Keratinocyte (primary cell): ENCODE measurements at regions not wholly inside any gene's neighbourhood (a gene's known extent, or its start where the extent isn't known, plus 50 kb on each side); places are given as distances from the start of the nearest gene placed in this dataset.

Experiments used
- EZH2 ChIP-seq: IDR thresholded peaks from one replicate; pipeline ENCODE4 v1.6.1; 2012; ENCODE audit warnings: inconsistent platforms, mild to moderate bottlenecking, low read length, moderate library complexity
- TF ChIP-seq, protein P1 (sequence below), 3 experiments: IDR thresholded peaks in 1 of 3; conservative IDR thresholded peaks in 1 of 3; optimal IDR thresholded peaks in 1 of 3; 2 replicates in 2 of 3; 3 replicates in 1 of 3; pipeline versions ENCODE3 to v1.5.1; 2011; ENCODE audit warnings: low read length in 3 of 3, mild to moderate bottlenecking in 3 of 3, moderate library complexity in 2 of 3, control low read depth in 1 of 3, inconsistent platforms in 1 of 3; ENCODE audit not compliant: insufficient read depth in 2 of 3; ENCODE audit errors: extremely low read depth in 1 of 3

DNA sequence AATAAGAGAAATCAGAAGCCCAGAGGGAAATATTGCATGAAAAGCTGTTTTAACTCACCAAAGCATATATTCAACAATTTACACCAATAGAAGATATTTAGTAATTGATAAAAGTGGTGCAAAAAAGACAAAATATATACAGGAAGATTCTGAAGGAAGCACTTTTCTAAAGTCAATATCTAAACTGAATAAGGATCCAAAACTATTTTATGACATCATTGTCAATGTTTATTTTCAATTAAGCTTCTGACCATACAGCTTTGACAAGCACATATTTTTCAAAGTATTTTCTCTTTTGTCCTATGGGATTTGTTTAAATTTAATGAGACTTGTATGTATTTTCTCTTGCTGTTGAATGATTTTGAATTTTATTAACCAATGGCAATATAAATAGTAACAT lies 1716.1 kb downstream of the OLFM4 start:
- TF ChIP-seq, protein P1, sequence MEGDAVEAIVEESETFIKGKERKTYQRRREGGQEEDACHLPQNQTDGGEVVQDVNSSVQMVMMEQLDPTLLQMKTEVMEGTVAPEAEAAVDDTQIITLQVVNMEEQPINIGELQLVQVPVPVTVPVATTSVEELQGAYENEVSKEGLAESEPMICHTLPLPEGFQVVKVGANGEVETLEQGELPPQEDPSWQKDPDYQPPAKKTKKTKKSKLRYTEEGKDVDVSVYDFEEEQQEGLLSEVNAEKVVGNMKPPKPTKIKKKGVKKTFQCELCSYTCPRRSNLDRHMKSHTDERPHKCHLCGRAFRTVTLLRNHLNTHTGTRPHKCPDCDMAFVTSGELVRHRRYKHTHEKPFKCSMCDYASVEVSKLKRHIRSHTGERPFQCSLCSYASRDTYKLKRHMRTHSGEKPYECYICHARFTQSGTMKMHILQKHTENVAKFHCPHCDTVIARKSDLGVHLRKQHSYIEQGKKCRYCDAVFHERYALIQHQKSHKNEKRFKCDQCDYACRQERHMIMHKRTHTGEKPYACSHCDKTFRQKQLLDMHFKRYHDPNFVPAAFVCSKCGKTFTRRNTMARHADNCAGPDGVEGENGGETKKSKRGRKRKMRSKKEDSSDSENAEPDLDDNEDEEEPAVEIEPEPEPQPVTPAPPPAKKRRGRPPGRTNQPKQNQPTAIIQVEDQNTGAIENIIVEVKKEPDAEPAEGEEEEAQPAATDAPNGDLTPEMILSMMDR (optimal IDR thresholded peaks at IDR 0.05 in 1 of 3, IDR thresholded peaks at IDR 0.05 in 1 of 3, conservative IDR thresholded peaks at IDR 0.05 in 1 of 3; ENCODE audit: extremely low read depth in 1 of 3, insufficient read depth in 2 of 3, low read length in 3 of 3), result no peak
- TF ChIP-seq EZH2, result no peak
